ENCODE measurements at regions not wholly inside any gene's neighbourhood (a gene's known extent, or its start where the extent isn't known, plus 50 kb on each side); places are given as distances from the start of the nearest gene placed in this dataset.

- Histone ChIP-seq H3K4me1 (ENCODE audit: control insufficient read depth in 2 of 2, insufficient read depth in 2 of 2, low read length in 2 of 2) (no peaks in the 10 kb centered on the region), H3K4me3 (ENCODE audit: low read length) (no peak overlapping the region), H3K9me3 (ENCODE audit: control insufficient read depth in 2 of 3, low read length in 3 of 3) (no peaks in the 10 kb centered on the region), H3K27me3 (ENCODE audit: control insufficient read depth in 2 of 2, insufficient read depth in 2 of 2, low read length in 2 of 2) (no peaks in the 10 kb centered on the region), H3K36me3 (ENCODE audit: control insufficient read depth in 2 of 3, insufficient read depth in 3 of 3, low read length in 3 of 3) (no peaks in the 10 kb centered on the region), H3K27ac (ENCODE audit: low read depth, low read length) (no peak overlapping the region)
- H3K4me1 Mint-ChIP-seq = peaks cover 0 to 7% (median 0%) of the 10 kb centered on the region in 7 donors
- H3K27ac Mint-ChIP-seq = no peak overlapping the region
- ChIA-PET POLR2A (no interaction called here), CTCF (no interaction called here)
- no peak for ATAC-seq
- no peaks in the 10 kb centered on the region for H3K36me3 Mint-ChIP-seq
- H3K4me3 Mint-ChIP-seq = no peak overlapping the region
- peaks cover 4 to 21% (median 12%) of the 10 kb centered on the region in 5 donors for H3K27me3 Mint-ChIP-seq
- intact Hi-C loops (cut with micrococcal nuclease) = no loop called here
- H3K9me3 Mint-ChIP-seq = no peaks in the 10 kb centered on the region
- no peak for DNase-seq
Measured at GRCh38 chr1:232287676-232288569, 342.0 kb downstream of the SIPA1L2 start.

GRCh38 chr1:232285138-232285537 lies 344.8 kb downstream of the SIPA1L2 start:
- POLR2A ChIA-PET = interaction anchor here (0.6 kb wide), 1 partner anchor 73 kb away, joined by 4 read pairs; no protein-coding TSS in a partner anchor
- Histone ChIP-seq H3K4me3 (ENCODE audit: low read length) (no peak overlapping the region), H3K4me1 (ENCODE audit: control insufficient read depth in 2 of 2, insufficient read depth in 2 of 2, low read length in 2 of 2) (no peaks in the 10 kb centered on the region), H3K27me3 (ENCODE audit: control insufficient read depth in 2 of 2, insufficient read depth in 2 of 2, low read length in 2 of 2) (no peaks in the 10 kb centered on the region), H3K27ac (ENCODE audit: low read depth, low read length) (no peak overlapping the region), H3K9me3 (ENCODE audit: control insufficient read depth in 2 of 3, low read length in 3 of 3) (no peaks in the 10 kb centered on the region), H3K36me3 (ENCODE audit: control insufficient read depth in 2 of 3, insufficient read depth in 3 of 3, low read length in 3 of 3) (no peaks in the 10 kb centered on the region)
- Mint-ChIP-seq H3K9me3 (no peaks in the 10 kb centered on the region), H3K27me3 (peaks cover 9 to 26% (median 10%) of the 10 kb centered on the region in 5 donors), H3K27ac (no peak overlapping the region), H3K36me3 (no peaks in the 10 kb centered on the region), H3K4me3 (no peak overlapping the region), H3K4me1 (no peaks in the 10 kb centered on the region)
- DNase-seq = no peak
- CTCF ChIA-PET = no interaction called here
- no peak for ATAC-seq
- intact Hi-C loops (cut with micrococcal nuclease) = no loop called here

DNA sequence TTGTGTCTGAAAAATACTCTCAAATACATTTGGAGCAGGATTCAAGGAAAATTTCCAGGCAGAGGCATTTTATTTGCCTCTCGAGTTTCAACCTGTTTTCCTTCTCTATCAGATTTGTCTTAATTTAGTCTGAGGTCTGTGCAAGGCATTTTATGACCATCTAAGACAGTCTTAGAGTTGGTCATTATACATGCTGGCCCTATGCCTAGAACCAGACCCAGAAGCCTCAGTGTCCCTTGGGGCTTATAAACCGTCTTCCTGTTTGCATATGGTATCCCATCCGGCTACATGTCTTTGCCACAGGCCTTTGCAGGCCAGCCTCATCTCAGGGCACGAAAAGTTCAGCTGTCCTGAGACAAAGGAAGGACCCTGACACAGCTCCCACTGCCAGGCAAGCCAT lies 346.1 kb downstream of the SIPA1L2 start:
- Histone ChIP-seq H3K27me3 (ENCODE audit: control insufficient read depth in 2 of 2, insufficient read depth in 2 of 2, low read length in 2 of 2) (no peaks in the 10 kb centered on the region), H3K36me3 (ENCODE audit: control insufficient read depth in 2 of 3, insufficient read depth in 3 of 3, low read length in 3 of 3) (no peaks in the 10 kb centered on the region), H3K9me3 (ENCODE audit: control insufficient read depth in 2 of 3, low read length in 3 of 3) (no peaks in the 10 kb centered on the region), H3K27ac (ENCODE audit: low read depth, low read length) (no peak overlapping the region), H3K4me1 (ENCODE audit: control insufficient read depth in 2 of 2, insufficient read depth in 2 of 2, low read length in 2 of 2) (no peaks in the 10 kb centered on the region), H3K4me3 (ENCODE audit: low read length) (no peak overlapping the region)
- Mint-ChIP-seq H3K4me3 (no peak overlapping the region), H3K27ac (no peak overlapping the region), H3K27me3 (peaks cover 6 to 21% (median 10%) of the 10 kb centered on the region in 5 donors), H3K4me1 (no peaks in the 10 kb centered on the region), H3K36me3 (no peaks in the 10 kb centered on the region), H3K9me3 (no peaks in the 10 kb centered on the region)
- DNase-seq (no peak), ATAC-seq (no peak)
- POLR2A ChIA-PET = no interaction called here
- CTCF ChIA-PET = no interaction called here
- intact Hi-C loops (cut with micrococcal nuclease) = no loop called here

GRCh38 chr1:232282498-232282897 lies 347.4 kb downstream of the SIPA1L2 start:
- no peak for DNase-seq
- H3K27ac ChIP-seq (ENCODE audit: low read depth, low read length) = no peak overlapping the region
- ChIA-PET POLR2A (no interaction called here), CTCF (no interaction called here)
- Mint-ChIP-seq H3K9me3 (no peaks in the 10 kb centered on the region), H3K27me3 (peaks cover 6 to 21% (median 9%) of the 10 kb centered on the region in 5 donors), H3K4me1 (no peaks in the 10 kb centered on the region), H3K36me3 (no peaks in the 10 kb centered on the region), H3K4me3 (no peak overlapping the region), H3K27ac (no peak overlapping the region)
- no peak for ATAC-seq
- intact Hi-C loops (cut with micrococcal nuclease) = no loop called here
- no peaks in the 10 kb centered on the region for H3K9me3 ChIP-seq (ENCODE audit: control insufficient read depth in 2 of 3, low read length in 3 of 3)
- no peak overlapping the region for H3K4me3 ChIP-seq (ENCODE audit: low read length)
- no peaks in the 10 kb centered on the region for H3K27me3 ChIP-seq (ENCODE audit: control insufficient read depth in 2 of 2, insufficient read depth in 2 of 2, low read length in 2 of 2)
- H3K4me1 ChIP-seq (ENCODE audit: control insufficient read depth in 2 of 2, insufficient read depth in 2 of 2, low read length in 2 of 2) = no peaks in the 10 kb centered on the region
- H3K36me3 ChIP-seq (ENCODE audit: control insufficient read depth in 2 of 3, insufficient read depth in 3 of 3, low read length in 3 of 3) = no peaks in the 10 kb centered on the region

DNA sequence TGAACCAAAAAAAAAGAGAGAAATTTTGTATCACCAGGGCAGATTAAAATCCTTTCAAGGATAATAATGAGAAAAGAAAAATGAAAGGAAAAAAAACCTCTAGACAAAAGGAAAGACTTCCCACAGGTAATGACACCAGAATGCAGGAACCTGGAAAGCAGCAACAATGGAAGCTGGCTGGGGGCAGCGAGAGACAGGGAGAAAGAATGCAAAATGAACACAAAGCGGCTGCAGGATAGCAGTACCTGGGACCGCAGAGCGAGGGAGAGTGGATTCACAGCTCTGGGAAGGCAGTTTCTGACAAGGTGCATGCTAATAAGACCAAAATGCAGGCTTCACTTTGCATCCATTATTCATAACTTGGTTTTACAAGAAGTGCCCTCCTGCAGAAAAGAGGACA lies 349.0 kb downstream of the SIPA1L2 start:
- Histone ChIP-seq H3K27me3 (ENCODE audit: control insufficient read depth in 2 of 2, insufficient read depth in 2 of 2, low read length in 2 of 2) (no peaks in the 10 kb centered on the region), H3K36me3 (ENCODE audit: control insufficient read depth in 2 of 3, insufficient read depth in 3 of 3, low read length in 3 of 3) (no peaks in the 10 kb centered on the region), H3K4me1 (ENCODE audit: control insufficient read depth in 2 of 2, insufficient read depth in 2 of 2, low read length in 2 of 2) (no peaks in the 10 kb centered on the region), H3K27ac (ENCODE audit: low read depth, low read length) (no peak overlapping the region), H3K9me3 (ENCODE audit: control insufficient read depth in 2 of 3, low read length in 3 of 3) (no peaks in the 10 kb centered on the region), H3K4me3 (ENCODE audit: low read length) (no peak overlapping the region)
- ChIA-PET POLR2A (no interaction called here), CTCF (no interaction called here)
- Mint-ChIP-seq H3K27me3 (peaks cover 9 to 17% (median 12%) of the 10 kb centered on the region in 5 donors), H3K27ac (no peak overlapping the region), H3K9me3 (no peaks in the 10 kb centered on the region), H3K36me3 (no peaks in the 10 kb centered on the region), H3K4me1 (no peaks in the 10 kb centered on the region), H3K4me3 (no peak overlapping the region)
- no peak for DNase-seq
- intact Hi-C loops (cut with micrococcal nuclease) = no loop called here
- ATAC-seq = no peak

DNA sequence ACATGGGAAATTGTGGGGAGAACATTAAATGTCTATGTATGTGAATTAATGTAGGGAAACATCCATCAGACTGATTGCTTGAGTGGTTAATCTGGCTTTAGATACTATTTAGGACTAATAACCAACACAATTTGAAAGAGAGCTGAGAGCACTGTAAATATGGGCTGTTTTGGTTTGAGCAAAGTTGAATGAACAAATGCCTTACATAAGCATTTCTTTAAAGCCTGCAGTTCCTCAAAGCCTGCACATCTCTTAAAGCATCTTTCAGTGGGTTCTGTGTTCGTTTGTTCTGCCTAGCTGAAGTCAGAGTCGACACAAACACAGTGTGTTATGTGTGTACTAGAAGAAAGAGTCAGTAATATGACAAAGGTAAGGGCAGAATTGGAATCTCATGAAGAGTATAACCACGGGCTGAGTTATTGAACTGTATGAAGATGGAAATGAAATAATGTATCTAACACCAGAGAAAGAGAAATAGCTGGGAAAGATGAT lies 350.0 kb downstream of the SIPA1L2 start:
- ChIA-PET CTCF (no interaction called here), POLR2A (no interaction called here)
- no peaks in the 10 kb centered on the region for H3K4me1 Mint-ChIP-seq
- no peak overlapping the region for H3K27ac ChIP-seq (ENCODE audit: low read depth, low read length)
- DNase-seq (no peak), ATAC-seq (no peak)
- no peaks in the 10 kb centered on the region for H3K9me3 Mint-ChIP-seq
- H3K4me1 ChIP-seq (ENCODE audit: control insufficient read depth in 2 of 2, insufficient read depth in 2 of 2, low read length in 2 of 2) = no peaks in the 10 kb centered on the region
- no peak overlapping the region for H3K27ac Mint-ChIP-seq
- no peaks in the 10 kb centered on the region for H3K36me3 Mint-ChIP-seq
- no peaks in the 10 kb centered on the region for H3K36me3 ChIP-seq (ENCODE audit: control insufficient read depth in 2 of 3, insufficient read depth in 3 of 3, low read length in 3 of 3)
- peaks cover 12 to 20% (median 17%) of the 10 kb centered on the region in 5 donors for H3K27me3 Mint-ChIP-seq
- H3K4me3 ChIP-seq (ENCODE audit: low read length) = no peak overlapping the region
- intact Hi-C loops (cut with micrococcal nuclease) = no loop called here
- H3K4me3 Mint-ChIP-seq = no peak overlapping the region
- no peaks in the 10 kb centered on the region for H3K27me3 ChIP-seq (ENCODE audit: control insufficient read depth in 2 of 2, insufficient read depth in 2 of 2, low read length in 2 of 2)
- H3K9me3 ChIP-seq (ENCODE audit: control insufficient read depth in 2 of 3, low read length in 3 of 3) = no peaks in the 10 kb centered on the region

DNA sequence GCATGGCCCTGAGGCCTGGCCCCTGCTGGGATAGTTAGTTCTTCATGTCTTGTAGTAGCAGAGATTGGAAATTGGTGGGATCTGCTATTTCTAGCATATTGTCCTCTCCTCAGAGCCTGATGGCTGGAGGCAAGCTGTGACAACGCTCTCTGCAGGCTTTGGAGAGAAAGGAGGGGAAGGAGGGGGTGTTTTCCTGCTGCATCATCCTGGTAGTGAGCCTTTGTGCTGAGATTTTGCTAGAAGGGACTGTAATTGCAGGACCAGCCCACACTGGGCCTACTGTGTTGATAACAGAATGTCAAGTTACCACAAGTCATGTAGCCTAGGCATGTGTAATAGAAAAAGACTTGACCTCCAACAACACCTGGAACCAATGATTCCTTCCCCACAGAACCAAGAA lies 351.0 kb downstream of the SIPA1L2 start:
- Histone ChIP-seq H3K4me1 (ENCODE audit: control insufficient read depth in 2 of 2, insufficient read depth in 2 of 2, low read length in 2 of 2) (no peaks in the 10 kb centered on the region), H3K27ac (ENCODE audit: low read depth, low read length) (no peak overlapping the region), H3K9me3 (ENCODE audit: control insufficient read depth in 2 of 3, low read length in 3 of 3) (no peaks in the 10 kb centered on the region), H3K4me3 (ENCODE audit: low read length) (no peak overlapping the region), H3K27me3 (ENCODE audit: control insufficient read depth in 2 of 2, insufficient read depth in 2 of 2, low read length in 2 of 2) (no peaks in the 10 kb centered on the region), H3K36me3 (ENCODE audit: control insufficient read depth in 2 of 3, insufficient read depth in 3 of 3, low read length in 3 of 3) (no peaks in the 10 kb centered on the region)
- H3K36me3 Mint-ChIP-seq = no peaks in the 10 kb centered on the region
- no peak overlapping the region for H3K27ac Mint-ChIP-seq
- peaks cover 12 to 20% (median 20%) of the 10 kb centered on the region in 5 donors for H3K27me3 Mint-ChIP-seq
- intact Hi-C loops (cut with micrococcal nuclease) = no loop called here
- no peak overlapping the region for H3K4me3 Mint-ChIP-seq
- POLR2A ChIA-PET = no interaction called here
- no peak for ATAC-seq
- H3K9me3 Mint-ChIP-seq = no peaks in the 10 kb centered on the region
- no peak for DNase-seq
- H3K4me1 Mint-ChIP-seq = no peaks in the 10 kb centered on the region
- CTCF ChIA-PET = no interaction called here

Data from naive thymus-derived CD4-positive, alpha-beta T cell (primary cell).